Effector memory CD4-positive, alpha-beta T cell (primary cell): ENCODE measurements at regions not wholly inside any gene's neighbourhood (a gene's known extent, or its start where the extent isn't known, plus 50 kb on each side); places are given as distances from the start of the nearest gene placed in this dataset.

Experiments used
- DNase-seq, 3 donors: peaks; one replicate each; pipeline ENCODE4 v3.0.0-alpha.2; 2020
- H3K27ac ChIP-seq: 2 replicates; pipeline ENCODE4 v1.7.0; 2013; ENCODE audit warnings: mild to moderate bottlenecking, low read length, moderate library complexity; ENCODE audit not compliant: insufficient read depth, poor library complexity, severe bottlenecking
- H3K27me3 ChIP-seq: replicated peaks from 2 replicates; pipeline ENCODE4 v1.7.0; 2013; ENCODE audit warnings: mild to moderate bottlenecking, low read length; ENCODE audit not compliant: insufficient read depth, control insufficient read depth, poor library complexity, severe bottlenecking
- H3K36me3 ChIP-seq: 2 replicates; pipeline ENCODE4 v1.7.0; 2013; ENCODE audit warnings: mild to moderate bottlenecking, low read length, moderate library complexity; ENCODE audit not compliant: control insufficient read depth, insufficient read depth
- H3K4me1 ChIP-seq: 2 replicates; pipeline ENCODE4 v1.7.0; 2013; ENCODE audit warnings: low read length, mild to moderate bottlenecking; ENCODE audit not compliant: control insufficient read depth, insufficient read depth, poor library complexity, severe bottlenecking
- H3K4me3 ChIP-seq: 2 replicates; pipeline ENCODE4 v1.7.0; 2013; ENCODE audit warnings: low read length, low read depth, mild to moderate bottlenecking; ENCODE audit not compliant: insufficient read depth, poor library complexity, severe bottlenecking
- H3K9me3 ChIP-seq: 2 replicates; pipeline ENCODE4 v1.7.0; 2013; ENCODE audit warnings: mild to moderate bottlenecking, low read length, moderate library complexity; ENCODE audit not compliant: control insufficient read depth

GRCh38 chr3:144164352-144164751 lies 192.7 kb downstream of the DIPK2A start:
- Histone ChIP-seq H3K4me1 (no peaks in the 10 kb centered on the region), H3K27ac (no peak overlapping the region), H3K9me3 (no peaks in the 10 kb centered on the region), H3K27me3 (no peaks in the 10 kb centered on the region), H3K4me3 (no peak overlapping the region), H3K36me3 (no peaks in the 10 kb centered on the region)
- DNase-seq: no peak

DNA sequence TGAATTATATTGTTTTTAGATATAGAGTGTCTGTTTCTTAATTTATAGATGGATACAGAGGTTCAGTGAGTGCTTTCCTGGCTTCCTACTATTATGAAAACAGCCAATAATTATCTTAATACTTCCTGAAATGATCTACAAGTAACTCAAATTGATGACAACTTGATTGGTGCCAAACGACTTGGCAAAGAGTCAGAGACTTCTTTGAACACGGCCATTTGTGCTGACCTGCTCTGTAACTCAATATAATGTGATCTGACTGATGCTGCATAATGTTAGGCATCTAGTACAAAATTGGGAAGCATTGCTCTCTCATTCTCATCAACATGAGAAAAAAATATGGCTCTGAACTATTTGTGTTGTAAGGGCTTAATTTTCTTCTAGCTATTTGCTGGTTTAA lies 193.9 kb downstream of the DIPK2A start:
- Histone ChIP-seq H3K9me3 (no peaks in the 10 kb centered on the region), H3K36me3 (no peaks in the 10 kb centered on the region), H3K27me3 (no peaks in the 10 kb centered on the region), H3K4me3 (no peak overlapping the region), H3K27ac (no peak overlapping the region), H3K4me1 (no peaks in the 10 kb centered on the region)
- no peak for DNase-seq

DNA sequence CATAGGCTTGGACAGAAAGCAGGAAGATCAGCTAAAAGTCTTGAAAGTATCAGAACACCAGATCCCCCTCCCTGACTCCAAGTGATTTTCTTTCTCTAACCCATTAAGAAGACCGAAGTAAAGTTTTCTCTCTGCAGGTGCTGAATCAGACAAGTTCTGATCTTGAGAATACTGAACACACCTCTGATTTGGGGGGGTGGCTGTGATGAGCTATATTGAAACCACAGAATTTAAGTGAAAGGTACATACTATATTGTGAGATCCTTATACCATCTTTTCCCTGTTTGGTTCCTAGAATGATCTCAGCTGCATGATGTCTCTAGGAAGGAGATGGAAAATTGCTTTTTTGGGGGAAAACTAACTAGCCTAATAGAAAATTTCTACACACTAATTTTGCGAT lies 196.0 kb downstream of the DIPK2A start:
- DNase-seq: no peak
- Histone ChIP-seq H3K27ac (no peak overlapping the region), H3K4me1 (no peaks in the 10 kb centered on the region), H3K36me3 (no peaks in the 10 kb centered on the region), H3K4me3 (no peak overlapping the region), H3K9me3 (no peaks in the 10 kb centered on the region), H3K27me3 (no peaks in the 10 kb centered on the region)

DNA sequence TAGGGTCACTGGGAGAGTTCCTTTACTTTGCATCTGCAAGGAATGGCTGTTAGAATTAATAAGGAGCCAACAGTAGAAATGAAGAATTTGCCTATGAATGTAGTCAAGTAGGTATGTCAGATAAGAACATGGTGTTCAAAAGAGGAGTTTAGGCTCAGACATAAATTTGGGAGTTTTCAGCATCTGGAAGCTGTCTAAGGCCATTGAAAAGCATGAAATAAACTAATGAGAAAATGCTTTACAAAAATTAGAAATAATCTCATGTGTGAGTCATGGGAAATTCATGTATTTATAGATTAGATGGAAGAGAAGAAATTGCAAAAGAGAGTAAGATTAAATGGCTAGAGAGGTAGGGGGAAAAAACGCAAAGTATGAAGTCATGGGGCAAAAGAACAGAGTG lies 201.9 kb downstream of the DIPK2A start:
- no peak for DNase-seq
- Histone ChIP-seq H3K4me1 (no peaks in the 10 kb centered on the region), H3K27me3 (no peaks in the 10 kb centered on the region), H3K36me3 (no peaks in the 10 kb centered on the region), H3K4me3 (no peak overlapping the region), H3K9me3 (no peaks in the 10 kb centered on the region), H3K27ac (no peak overlapping the region)

GRCh38 chr3:144175644-144176425 lies 204.2 kb downstream of the DIPK2A start:
- H3K9me3 ChIP-seq: no peaks in the 10 kb centered on the region
- no peak overlapping the region for H3K27ac ChIP-seq
- no peaks in the 10 kb centered on the region for H3K4me1 ChIP-seq
- no peaks in the 10 kb centered on the region for H3K27me3 ChIP-seq
- no peak for DNase-seq
- no peak overlapping the region for H3K4me3 ChIP-seq
- no peaks in the 10 kb centered on the region for H3K36me3 ChIP-seq

- H3K9me3 ChIP-seq: no peaks in the 10 kb centered on the region
These were observed 206.0 kb downstream of the DIPK2A start for GRCh38 chr3:144177649-144178048.

DNA sequence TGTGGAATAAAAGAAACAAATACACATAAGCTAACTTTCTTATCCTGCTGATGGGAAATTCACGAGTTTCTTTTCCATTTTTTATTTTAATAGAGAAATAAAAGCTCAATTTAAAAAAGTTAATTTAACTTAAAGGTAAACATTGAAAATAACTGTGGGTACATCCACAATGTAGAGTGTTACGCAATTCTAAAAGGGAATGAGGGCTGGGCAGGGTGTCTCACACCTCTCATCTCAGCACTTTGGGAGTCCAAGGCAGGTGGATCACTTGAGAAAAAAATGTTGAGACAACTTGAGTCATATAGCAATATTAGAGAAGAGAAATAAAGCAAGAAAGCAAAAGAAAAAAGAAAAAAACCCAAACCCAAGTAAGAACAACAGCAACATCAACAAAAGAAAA lies 207.0 kb downstream of the DIPK2A start:
- Histone ChIP-seq H3K36me3 (no peaks in the 10 kb centered on the region), H3K27ac (no peak overlapping the region), H3K9me3 (no peaks in the 10 kb centered on the region), H3K4me3 (no peak overlapping the region), H3K27me3 (no peaks in the 10 kb centered on the region), H3K4me1 (no peaks in the 10 kb centered on the region)
- DNase-seq: no peak

More at GRCh38 chr3:144177649-144178048, 206.0 kb downstream of the DIPK2A start:
- H3K27ac ChIP-seq: no peak overlapping the region
- H3K4me1 ChIP-seq: no peaks in the 10 kb centered on the region
- H3K36me3 ChIP-seq: no peaks in the 10 kb centered on the region
- H3K4me3 ChIP-seq: no peak overlapping the region
- H3K27me3 ChIP-seq: no peaks in the 10 kb centered on the region
- no peak for DNase-seq

GRCh38 chr3:144181062-144181461 lies 209.4 kb downstream of the DIPK2A start:
- Histone ChIP-seq H3K27ac (no peak overlapping the region), H3K4me1 (no peaks in the 10 kb centered on the region), H3K4me3 (no peak overlapping the region), H3K9me3 (no peaks in the 10 kb centered on the region), H3K27me3 (no peaks in the 10 kb centered on the region), H3K36me3 (no peaks in the 10 kb centered on the region)
- DNase-seq: no peak

DNA sequence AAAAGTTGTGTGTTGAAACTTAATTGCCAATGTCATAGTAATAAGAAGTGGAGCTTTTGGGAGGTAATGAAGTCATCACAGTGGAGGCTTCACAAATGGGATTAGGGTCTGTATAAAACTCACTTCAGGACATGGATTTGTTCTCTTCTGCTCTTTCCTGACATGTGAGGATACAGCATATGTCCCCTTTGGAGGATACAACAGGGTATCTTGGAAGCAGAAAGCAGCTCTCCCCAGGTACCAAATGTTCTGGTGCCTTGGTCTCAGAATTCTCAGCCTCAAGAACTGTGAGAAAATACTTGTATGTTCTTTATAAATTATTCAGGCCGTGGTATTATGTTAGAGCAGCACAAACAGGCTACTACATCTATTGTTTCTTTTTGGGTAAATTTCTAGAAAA lies 210.9 kb downstream of the DIPK2A start:
- Histone ChIP-seq H3K4me3 (no peak overlapping the region), H3K27ac (no peak overlapping the region), H3K4me1 (no peaks in the 10 kb centered on the region), H3K27me3 (no peaks in the 10 kb centered on the region), H3K9me3 (no peaks in the 10 kb centered on the region), H3K36me3 (no peaks in the 10 kb centered on the region)
- DNase-seq: no peak

GRCh38 chr3:144185276-144185675 lies 213.7 kb downstream of the DIPK2A start:
- Histone ChIP-seq H3K36me3 (no peaks in the 10 kb centered on the region), H3K4me1 (no peaks in the 10 kb centered on the region), H3K27ac (no peak overlapping the region), H3K4me3 (no peak overlapping the region), H3K27me3 (no peaks in the 10 kb centered on the region), H3K9me3 (no peaks in the 10 kb centered on the region)
- DNase-seq: no peak
